Activated CD4-positive, alpha-beta memory T cell treated with anti-CD3 and anti-CD28 coated beads for 36 hours (primary cell): ENCODE measurements at regions not wholly inside any gene's neighbourhood (a gene's known extent, or its start where the extent isn't known, plus 50 kb on each side); places are given as distances from the start of the nearest gene placed in this dataset.

ENCODE experiments used
- CTCF ChIA-PET: fragments of 350-600 bp; sonication (Branson Sonifier 250); formaldehyde crosslinking; loops from one replicate; lab custom pipeline; 2021; ENCODE audit warnings: antibody characterized with exemption, inconsistent platforms; lab: Charles Lee
- POLR2A ChIA-PET: fragments of 350-600 bp; sonication (Branson Sonifier 250); formaldehyde crosslinking; loops from one replicate; lab custom pipeline; 2021; ENCODE audit warnings: antibody characterized with exemption; lab: Charles Lee
- DNase-seq: peaks from one replicate; pipeline ENCODE4 v3.0.0-alpha.2; 2020
- H3K27ac Mint-ChIP-seq: one replicate; pipeline ENCODE4 v1.8.0; 2021; ENCODE audit warnings: mixed read lengths
- H3K27me3 Mint-ChIP-seq: one replicate; pipeline ENCODE4 v1.8.0; 2021; ENCODE audit warnings: mixed read lengths
- H3K36me3 Mint-ChIP-seq: one replicate; pipeline ENCODE4 v1.8.0; 2021; ENCODE audit warnings: mixed read lengths
- H3K4me1 Mint-ChIP-seq: one replicate; pipeline ENCODE4 v1.8.0; 2021; ENCODE audit warnings: low read depth, mixed read lengths
- H3K4me3 Mint-ChIP-seq: one replicate; pipeline ENCODE4 v1.8.0; 2021; ENCODE audit warnings: mild to moderate bottlenecking, mixed read lengths
- H3K9me3 Mint-ChIP-seq: one replicate; pipeline ENCODE4 v1.8.0; 2021; ENCODE audit warnings: mixed read lengths
- intact Hi-C: fragments of 100-400 bp; cut with micrococcal nuclease; formaldehyde crosslinking; loops from one replicate; pipeline ENCODE4 v1.15.1; 2023

DNA sequence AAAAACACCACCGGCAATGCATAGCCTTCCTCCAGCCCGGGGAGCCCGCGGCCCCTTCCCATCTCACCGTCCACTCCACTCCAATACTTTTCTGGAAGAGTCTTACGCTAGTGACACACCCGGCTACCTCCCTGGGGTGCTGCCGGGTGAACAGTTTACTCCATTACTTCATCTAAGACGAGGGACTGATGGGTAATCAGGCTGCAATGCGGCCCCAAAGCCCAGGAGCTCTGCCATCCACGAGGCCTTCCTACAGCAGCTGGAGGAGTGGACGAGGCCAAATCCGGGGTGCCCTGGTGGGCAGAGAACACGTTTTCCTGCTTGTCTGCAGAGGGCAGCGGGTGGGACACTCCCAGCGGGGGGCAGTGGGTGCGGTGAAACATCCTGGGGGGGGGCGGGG, 356.2 kb upstream of the SHH start:
- Mint-ChIP-seq H3K27ac (no peak overlapping the region), H3K4me3 (no peak overlapping the region), H3K27me3 (peaks cover 2% of the 10 kb centered on the region), H3K9me3 (no peaks in the 10 kb centered on the region), H3K4me1 (no peaks in the 10 kb centered on the region), H3K36me3 (no peaks in the 10 kb centered on the region)
- POLR2A ChIA-PET, result no interaction called here
- DNase-seq, result no peak
- CTCF ChIA-PET, result no interaction called here
- intact Hi-C loops, result no loop called here

GRCh38 chr7:156167987-156168386, 355.7 kb upstream of the SHH start:
- Mint-ChIP-seq H3K4me1 (no peaks in the 10 kb centered on the region), H3K27ac (no peak overlapping the region), H3K4me3 (no peak overlapping the region), H3K9me3 (no peaks in the 10 kb centered on the region), H3K27me3 (no peaks in the 10 kb centered on the region), H3K36me3 (no peaks in the 10 kb centered on the region)
- intact Hi-C loops, result no loop called here
- ChIA-PET POLR2A (no interaction called here), CTCF (no interaction called here)
- DNase-seq, result no peak

DNA sequence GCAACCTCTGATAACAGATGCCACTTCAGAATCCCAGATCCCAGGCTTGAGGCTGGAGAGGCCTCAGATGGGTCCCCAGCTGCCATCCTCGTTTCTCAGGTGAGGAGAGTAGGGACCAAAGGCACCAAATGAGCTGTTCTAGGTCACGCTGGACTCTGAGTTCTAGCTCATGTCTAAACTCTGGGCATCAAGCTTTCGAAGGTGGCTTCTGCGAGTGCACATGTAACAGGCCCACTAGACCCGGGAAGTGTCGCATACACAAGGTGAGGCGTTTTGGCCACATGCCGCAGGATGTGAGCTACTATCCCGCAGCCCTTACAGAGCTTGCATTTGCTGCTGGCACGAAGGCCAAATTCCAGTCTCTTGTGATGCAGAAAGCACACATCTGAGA, 355.1 kb upstream of the SHH start:
- no peaks in the 10 kb centered on the region for H3K9me3 Mint-ChIP-seq
- H3K27me3 Mint-ChIP-seq, result no peaks in the 10 kb centered on the region
- no peak overlapping the region for H3K27ac Mint-ChIP-seq
- ChIA-PET CTCF (no interaction called here), POLR2A (no interaction called here)
- H3K36me3 Mint-ChIP-seq, result no peaks in the 10 kb centered on the region
- no peak for DNase-seq
- intact Hi-C loops, result no loop called here
- H3K4me3 Mint-ChIP-seq, result no peak overlapping the region
- H3K4me1 Mint-ChIP-seq, result no peaks in the 10 kb centered on the region

- Mint-ChIP-seq H3K36me3 (no peaks in the 10 kb centered on the region), H3K4me3 (no peak overlapping the region), H3K27me3 (no peaks in the 10 kb centered on the region), H3K4me1 (no peaks in the 10 kb centered on the region), H3K9me3 (no peaks in the 10 kb centered on the region), H3K27ac (no peak overlapping the region)
- CTCF ChIA-PET, result no interaction called here
- DNase-seq, result no peak
- POLR2A ChIA-PET, result no interaction called here
- intact Hi-C loops, result no loop called here
Observed at GRCh38 chr7:156166692-156167416, 354.6 kb upstream of the SHH start.

- Mint-ChIP-seq H3K36me3 (no peaks in the 10 kb centered on the region), H3K27ac (no peak overlapping the region), H3K4me3 (no peak overlapping the region), H3K27me3 (no peaks in the 10 kb centered on the region), H3K9me3 (no peaks in the 10 kb centered on the region), H3K4me1 (no peaks in the 10 kb centered on the region)
- no peak for DNase-seq
- intact Hi-C loops, result no loop called here
- POLR2A ChIA-PET, result no interaction called here
- CTCF ChIA-PET, result no interaction called here
Observed at GRCh38 chr7:156163747-156164146, 351.5 kb upstream of the SHH start.

- ChIA-PET POLR2A (no interaction called here), CTCF (no interaction called here)
- intact Hi-C loops, result no loop called here
- DNase-seq, result no peak
- H3K27me3 Mint-ChIP-seq, result no peaks in the 10 kb centered on the region
- H3K4me3 Mint-ChIP-seq, result no peak overlapping the region
- H3K27ac Mint-ChIP-seq, result no peak overlapping the region
- no peaks in the 10 kb centered on the region for H3K36me3 Mint-ChIP-seq
- no peaks in the 10 kb centered on the region for H3K9me3 Mint-ChIP-seq
- H3K4me1 Mint-ChIP-seq, result no peaks in the 10 kb centered on the region
Observed at GRCh38 chr7:156162451-156162850, 350.2 kb upstream of the SHH start.

GRCh38 chr7:156160811-156161210, 348.5 kb upstream of the SHH start:
- ChIA-PET CTCF (no interaction called here), POLR2A (no interaction called here)
- Mint-ChIP-seq H3K27me3 (no peaks in the 10 kb centered on the region), H3K36me3 (no peaks in the 10 kb centered on the region), H3K9me3 (no peaks in the 10 kb centered on the region), H3K4me3 (no peak overlapping the region), H3K4me1 (no peaks in the 10 kb centered on the region), H3K27ac (no peak overlapping the region)
- intact Hi-C loops, result no loop called here
- no peak for DNase-seq

DNA sequence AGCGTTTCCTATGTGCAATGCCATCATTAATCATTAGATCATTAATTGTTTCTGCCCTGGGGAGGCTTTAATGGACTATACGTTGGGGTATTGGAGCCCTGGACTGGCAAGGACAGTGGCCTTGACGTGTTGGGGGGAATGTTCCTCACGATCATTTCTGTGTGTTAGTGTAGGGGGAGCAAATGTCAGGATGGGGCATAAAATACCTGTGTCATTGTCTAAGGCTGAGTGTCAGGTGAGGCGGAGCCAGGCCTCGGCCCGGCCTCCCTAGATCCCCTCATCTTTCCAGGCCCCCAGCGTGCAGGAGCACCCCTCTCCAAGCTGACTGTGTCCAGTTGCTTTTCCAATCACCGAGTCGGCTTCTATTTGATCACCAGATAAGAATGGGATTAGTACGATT, 346.4 kb upstream of the SHH start:
- H3K27me3 Mint-ChIP-seq, result no peaks in the 10 kb centered on the region
- no peak overlapping the region for H3K27ac Mint-ChIP-seq
- CTCF ChIA-PET, result no interaction called here
- no peak for DNase-seq
- POLR2A ChIA-PET, result no interaction called here
- intact Hi-C loops, result no loop called here
- no peaks in the 10 kb centered on the region for H3K9me3 Mint-ChIP-seq
- no peaks in the 10 kb centered on the region for H3K36me3 Mint-ChIP-seq
- no peak overlapping the region for H3K4me3 Mint-ChIP-seq
- H3K4me1 Mint-ChIP-seq, result no peaks in the 10 kb centered on the region

GRCh38 chr7:156158213-156158612, 345.9 kb upstream of the SHH start:
- Mint-ChIP-seq H3K27me3 (no peaks in the 10 kb centered on the region), H3K9me3 (no peaks in the 10 kb centered on the region), H3K4me3 (no peak overlapping the region), H3K36me3 (no peaks in the 10 kb centered on the region), H3K27ac (no peak overlapping the region), H3K4me1 (no peaks in the 10 kb centered on the region)
- POLR2A ChIA-PET, result no interaction called here
- DNase-seq, result no peak
- intact Hi-C loops, result no loop called here
- CTCF ChIA-PET, result no interaction called here

DNA sequence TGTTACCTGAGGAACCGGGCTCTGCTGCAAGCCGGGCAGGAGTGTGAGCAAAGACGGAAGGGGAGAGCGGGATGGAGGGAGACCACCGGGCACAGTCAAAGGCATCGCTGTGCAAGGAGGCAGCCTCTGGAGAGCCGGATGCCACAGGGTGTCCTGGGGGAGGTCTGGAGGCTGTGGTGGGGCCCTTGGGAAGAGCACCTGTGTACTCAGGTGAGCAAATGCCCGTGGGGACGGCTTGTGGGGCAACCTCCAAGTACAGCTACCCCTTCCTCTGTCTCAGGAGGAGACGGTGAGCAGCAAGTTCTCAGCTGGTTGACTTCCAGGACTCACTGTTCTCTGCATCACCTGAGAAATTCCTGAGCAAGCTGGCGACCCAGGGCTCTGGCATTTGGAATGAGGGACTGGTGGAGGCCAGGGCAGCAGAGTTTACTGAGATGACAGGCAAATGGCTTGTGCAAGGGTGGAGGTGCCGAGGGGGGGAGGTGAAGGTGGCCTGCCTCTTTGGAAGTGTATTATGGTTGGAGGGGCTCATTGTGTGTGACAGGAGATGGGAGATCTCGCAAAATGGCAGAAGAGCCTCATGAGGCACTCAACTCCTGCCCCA, 345.2 kb upstream of the SHH start:
- H3K36me3 Mint-ChIP-seq, result no peaks in the 10 kb centered on the region
- POLR2A ChIA-PET, result no interaction called here
- no peak for DNase-seq
- no peaks in the 10 kb centered on the region for H3K4me1 Mint-ChIP-seq
- no peaks in the 10 kb centered on the region for H3K27me3 Mint-ChIP-seq
- intact Hi-C loops, result no loop called here
- no peaks in the 10 kb centered on the region for H3K9me3 Mint-ChIP-seq
- CTCF ChIA-PET, result no interaction called here
- no peak overlapping the region for H3K4me3 Mint-ChIP-seq
- no peak overlapping the region for H3K27ac Mint-ChIP-seq

DNA sequence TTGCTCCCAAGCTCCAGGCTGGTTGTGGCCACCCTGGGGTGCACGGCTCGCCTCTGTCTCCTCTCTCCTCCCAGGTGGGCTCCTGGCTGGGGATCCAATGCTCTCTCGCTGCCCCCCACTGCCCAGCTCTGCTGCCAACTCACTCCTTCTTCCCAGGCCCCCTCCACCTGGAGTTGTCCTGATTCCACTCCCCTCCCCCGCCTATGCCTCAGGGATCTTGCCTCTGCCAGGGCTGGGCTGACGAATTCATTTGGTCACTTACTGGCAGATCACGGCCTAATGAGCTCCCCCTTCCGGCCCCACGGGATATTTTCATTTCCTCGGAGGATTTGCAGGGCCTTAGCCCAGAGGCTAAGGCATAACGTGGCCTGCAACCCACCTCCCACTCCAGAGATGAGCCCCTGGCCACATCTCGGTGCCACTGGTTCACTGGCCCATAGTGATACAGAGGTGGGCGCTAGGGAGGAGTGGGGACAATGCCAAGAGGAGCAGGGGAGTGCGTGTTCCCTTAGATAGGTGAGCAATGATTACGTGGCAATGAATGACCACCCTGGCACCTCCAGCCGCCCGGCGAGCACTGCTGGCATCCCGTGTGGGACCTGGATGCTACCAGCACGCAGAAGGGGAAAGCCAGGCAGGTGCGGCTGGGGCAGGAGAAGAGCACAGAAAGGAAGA, 344.6 kb upstream of the SHH start:
- Mint-ChIP-seq H3K27ac (no peak overlapping the region), H3K9me3 (no peaks in the 10 kb centered on the region), H3K27me3 (no peaks in the 10 kb centered on the region), H3K4me1 (no peaks in the 10 kb centered on the region), H3K4me3 (no peak overlapping the region), H3K36me3 (no peaks in the 10 kb centered on the region)
- CTCF ChIA-PET, result no interaction called here
- intact Hi-C loops, result no loop called here
- POLR2A ChIA-PET, result no interaction called here
- DNase-seq, result no peak

GRCh38 chr7:156155988-156156733, 343.9 kb upstream of the SHH start:
- Mint-ChIP-seq H3K9me3 (no peaks in the 10 kb centered on the region), H3K27me3 (no peaks in the 10 kb centered on the region), H3K36me3 (no peaks in the 10 kb centered on the region), H3K4me3 (no peak overlapping the region), H3K27ac (no peak overlapping the region), H3K4me1 (no peaks in the 10 kb centered on the region)
- no peak for DNase-seq
- POLR2A ChIA-PET, result no interaction called here
- CTCF ChIA-PET, result no interaction called here
- intact Hi-C loops, result no loop called here
